Tibial nerve (tissue), 4 donors: ENCODE measurements at regions not wholly inside any gene's neighbourhood (a gene's known extent, or its start where the extent isn't known, plus 50 kb on each side); places are given as distances from the start of the nearest gene placed in this dataset.

ENCODE experiments used
- EP300 ChIP-seq, 2 donors: sonication (generic); formaldehyde crosslinking; IDR thresholded peaks; one replicate each; pipeline ENCODE4 v1.6.1; 2017; ENCODE audit warnings: antibody characterized with exemption in 2 of 2, mild to moderate bottlenecking in 1 of 2
- POLR2A ChIP-seq, 2 donors: fragments of 450-650 bp; IDR thresholded peaks; one replicate each; pipeline ENCODE4 v1.6.1; 2017; ENCODE audit warnings: antibody characterized with exemption in 2 of 2, mild to moderate bottlenecking in 2 of 2, moderate library complexity in 2 of 2
- TF ChIP-seq, protein P1 (sequence below), 5 experiments: fragments of 200-600 bp in 3 of 5; fragments of 450-650 bp in 2 of 5; sonication (generic) in 3 of 5; IDR thresholded peaks; one replicate each; pipeline ENCODE4 v1.5.1; 2016 to 2019; ENCODE audit warnings: antibody characterized with exemption in 5 of 5, mild to moderate bottlenecking in 3 of 5, moderate library complexity in 2 of 5

DNA sequence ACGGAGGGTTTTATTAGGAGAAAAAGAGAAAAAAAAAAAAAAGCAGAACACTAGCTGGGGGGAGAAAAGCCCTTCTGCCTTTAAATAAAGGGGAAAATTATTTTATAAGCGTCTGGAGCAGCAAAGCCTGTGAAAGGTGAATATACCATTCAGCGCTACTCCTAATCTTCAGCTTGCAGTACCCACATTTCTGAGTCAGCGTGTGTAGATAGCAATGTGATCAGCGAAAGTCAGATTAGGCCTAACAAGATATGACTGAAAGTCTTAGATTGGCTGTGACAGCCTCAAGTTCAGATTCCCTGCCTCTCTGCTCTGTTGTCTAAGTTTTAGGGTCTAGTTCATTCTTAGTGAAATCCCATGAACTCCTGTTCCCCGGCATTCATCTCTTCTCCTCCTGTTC is 279.5 kb downstream of the TMEM114 start:
- TF ChIP-seq, protein P1, sequence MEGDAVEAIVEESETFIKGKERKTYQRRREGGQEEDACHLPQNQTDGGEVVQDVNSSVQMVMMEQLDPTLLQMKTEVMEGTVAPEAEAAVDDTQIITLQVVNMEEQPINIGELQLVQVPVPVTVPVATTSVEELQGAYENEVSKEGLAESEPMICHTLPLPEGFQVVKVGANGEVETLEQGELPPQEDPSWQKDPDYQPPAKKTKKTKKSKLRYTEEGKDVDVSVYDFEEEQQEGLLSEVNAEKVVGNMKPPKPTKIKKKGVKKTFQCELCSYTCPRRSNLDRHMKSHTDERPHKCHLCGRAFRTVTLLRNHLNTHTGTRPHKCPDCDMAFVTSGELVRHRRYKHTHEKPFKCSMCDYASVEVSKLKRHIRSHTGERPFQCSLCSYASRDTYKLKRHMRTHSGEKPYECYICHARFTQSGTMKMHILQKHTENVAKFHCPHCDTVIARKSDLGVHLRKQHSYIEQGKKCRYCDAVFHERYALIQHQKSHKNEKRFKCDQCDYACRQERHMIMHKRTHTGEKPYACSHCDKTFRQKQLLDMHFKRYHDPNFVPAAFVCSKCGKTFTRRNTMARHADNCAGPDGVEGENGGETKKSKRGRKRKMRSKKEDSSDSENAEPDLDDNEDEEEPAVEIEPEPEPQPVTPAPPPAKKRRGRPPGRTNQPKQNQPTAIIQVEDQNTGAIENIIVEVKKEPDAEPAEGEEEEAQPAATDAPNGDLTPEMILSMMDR (IDR thresholded peaks at IDR 0.05) = no peak
- TF ChIP-seq EP300 (IDR thresholded peaks at IDR 0.05) (no peak), POLR2A (IDR thresholded peaks at IDR 0.05) (no peak)
